ENCODE measurements at regions not wholly inside any gene's neighbourhood (a gene's known extent, or its start where the extent isn't known, plus 50 kb on each side); places are given as distances from the start of the nearest gene placed in this dataset.

DNA sequence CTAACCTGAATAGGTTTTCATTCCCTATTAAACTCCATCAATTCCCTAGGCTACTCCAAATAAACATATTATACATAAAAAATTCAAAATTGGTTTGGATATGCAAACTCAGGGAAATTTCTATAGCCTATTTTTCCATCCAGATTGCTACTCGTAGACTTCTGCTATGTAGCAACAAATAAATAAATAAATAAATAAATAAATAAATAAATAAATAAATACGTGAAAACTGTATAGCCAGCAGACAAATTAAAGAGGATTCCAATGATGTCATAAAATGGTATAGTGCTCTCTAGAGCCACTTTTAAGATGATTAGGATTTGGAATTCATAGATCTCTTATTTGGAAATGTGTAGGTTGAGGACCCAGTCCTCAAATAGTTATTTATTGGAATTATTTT, 1193.2 kb upstream of the NUDT12 start:
- ChIA-PET POLR2A (ENCODE audit: low non-redundant PET) (no interaction called here), CTCF (no interaction called here)
- TF ChIP-seq CTCF (conservative IDR thresholded peaks at IDR 0.05; ENCODE audit: low read depth, low read length), result no peak
- TF ChIP-seq EZH2 (IDR thresholded peaks at IDR 0.05; ENCODE audit: borderline replicate concordance, low read depth, low read length, poor library complexity, severe bottlenecking), result no peak
- no TSS peak for BruUV-seq (replicated peaks)
- no peak for DNase-seq (ENCODE audit: low spot score)
- Histone ChIP-seq H3K4me3 (ENCODE audit: low read depth, low read length, poor library complexity, severe bottlenecking) (no peak overlapping the region), H3K36me3 (ENCODE audit: insufficient read depth, low read length, poor library complexity, severe bottlenecking) (no peaks in the 10 kb centered on the region), H3K9me3 (ENCODE audit: low read depth, low read length, poor library complexity, severe bottlenecking) (no peaks in the 10 kb centered on the region), H3K4me1 (ENCODE audit: insufficient read depth, low read length, poor library complexity, severe bottlenecking) (peaks cover 3% of the 10 kb centered on the region), H3K27ac (ENCODE audit: low read depth, low read length, poor library complexity, severe bottlenecking) (no peak overlapping the region), H3K27me3 (replicated peaks; ENCODE audit: insufficient read depth, low read depth, low read length, poor library complexity) (no peaks in the 10 kb centered on the region)
- intact Hi-C loops (cut with micrococcal nuclease; ENCODE audit: unreplicated experiment), result no loop called here

- intact Hi-C loops (cut with micrococcal nuclease; ENCODE audit: unreplicated experiment), result no loop called here
- Histone ChIP-seq H3K4me1 (ENCODE audit: insufficient read depth, low read length, poor library complexity, severe bottlenecking) (peaks cover 3% of the 10 kb centered on the region), H3K36me3 (ENCODE audit: insufficient read depth, low read length, poor library complexity, severe bottlenecking) (no peaks in the 10 kb centered on the region), H3K9me3 (ENCODE audit: low read depth, low read length, poor library complexity, severe bottlenecking) (no peaks in the 10 kb centered on the region), H3K27ac (ENCODE audit: low read depth, low read length, poor library complexity, severe bottlenecking) (no peak overlapping the region), H3K4me3 (ENCODE audit: low read depth, low read length, poor library complexity, severe bottlenecking) (no peak overlapping the region), H3K27me3 (replicated peaks; ENCODE audit: insufficient read depth, low read depth, low read length, poor library complexity) (no peaks in the 10 kb centered on the region)
- POLR2A ChIA-PET (ENCODE audit: low non-redundant PET), result no interaction called here
- no TSS peak for BruUV-seq (replicated peaks)
- DNase-seq (ENCODE audit: low spot score), result no peak
- TF ChIP-seq CTCF (conservative IDR thresholded peaks at IDR 0.05; ENCODE audit: low read depth, low read length), result no peak
- TF ChIP-seq EZH2 (IDR thresholded peaks at IDR 0.05; ENCODE audit: borderline replicate concordance, low read depth, low read length, poor library complexity, severe bottlenecking), result no peak
- CTCF ChIA-PET, result no interaction called here
These were observed 1191.9 kb upstream of the NUDT12 start for GRCh38 chr5:104754311-104754995.

GRCh38 chr5:104751969-104752368, 1189.4 kb upstream of the NUDT12 start:
- ChIA-PET CTCF (no interaction called here), POLR2A (ENCODE audit: low non-redundant PET) (no interaction called here)
- Histone ChIP-seq H3K27me3 (replicated peaks; ENCODE audit: insufficient read depth, low read depth, low read length, poor library complexity) (no peaks in the 10 kb centered on the region), H3K36me3 (ENCODE audit: insufficient read depth, low read length, poor library complexity, severe bottlenecking) (no peaks in the 10 kb centered on the region), H3K4me3 (ENCODE audit: low read depth, low read length, poor library complexity, severe bottlenecking) (no peak overlapping the region), H3K27ac (ENCODE audit: low read depth, low read length, poor library complexity, severe bottlenecking) (no peak overlapping the region), H3K4me1 (ENCODE audit: insufficient read depth, low read length, poor library complexity, severe bottlenecking) (no peaks in the 10 kb centered on the region), H3K9me3 (ENCODE audit: low read depth, low read length, poor library complexity, severe bottlenecking) (peaks cover 4% of the 10 kb centered on the region)
- BruUV-seq (replicated peaks), result no TSS peak
- DNase-seq (ENCODE audit: low spot score), result no peak
- TF ChIP-seq EZH2 (IDR thresholded peaks at IDR 0.05; ENCODE audit: borderline replicate concordance, low read depth, low read length, poor library complexity, severe bottlenecking) (no peak), CTCF (conservative IDR thresholded peaks at IDR 0.05; ENCODE audit: low read depth, low read length) (no peak)
- intact Hi-C loops (cut with micrococcal nuclease; ENCODE audit: unreplicated experiment), result no loop called here

All from A673 (cell line).